ENCODE measurements at regions not wholly inside any gene's neighbourhood (a gene's known extent, or its start where the extent isn't known, plus 50 kb on each side); places are given as distances from the start of the nearest gene placed in this dataset.

GRCh38 chr7:115332691-115333090 is 410.8 kb downstream of the MDFIC start:
- ChIA-PET CTCF (no interaction called here), POLR2A (no interaction called here)
- Mint-ChIP-seq H3K9me3 (ENCODE audit: unreplicated experiment) (no peaks in the 10 kb centered on the region), H3K4me3 (ENCODE audit: unreplicated experiment) (no peak overlapping the region), H3K27ac (ENCODE audit: low read depth, unreplicated experiment) (no peak overlapping the region), H3K36me3 (ENCODE audit: insufficient read depth, unreplicated experiment) (no peaks in the 10 kb centered on the region), H3K4me1 (ENCODE audit: insufficient read depth, unreplicated experiment) (no peaks in the 10 kb centered on the region), H3K27me3 (ENCODE audit: insufficient read depth, unreplicated experiment) (peaks cover 11% of the 10 kb centered on the region)
- DNase-seq (ENCODE audit: unreplicated experiment): no peak
- BruUV-seq (replicated peaks): no TSS peak
- TF ChIP-seq CTCF (IDR thresholded peaks at IDR 0.05; ENCODE audit: unreplicated experiment): no peak
- intact Hi-C loops (cut with micrococcal nuclease): no loop called here

GRCh38 chr7:115329006-115329405 is 407.1 kb downstream of the MDFIC start:
- no peak overlapping the region for H3K27ac Mint-ChIP-seq (ENCODE audit: low read depth, unreplicated experiment)
- CTCF ChIA-PET: no interaction called here
- H3K36me3 Mint-ChIP-seq (ENCODE audit: insufficient read depth, unreplicated experiment): no peaks in the 10 kb centered on the region
- intact Hi-C loops (cut with micrococcal nuclease): no loop called here
- no peak overlapping the region for H3K4me3 Mint-ChIP-seq (ENCODE audit: unreplicated experiment)
- DNase-seq (ENCODE audit: unreplicated experiment): no peak
- no TSS peak for BruUV-seq (replicated peaks)
- H3K4me1 Mint-ChIP-seq (ENCODE audit: insufficient read depth, unreplicated experiment): no peaks in the 10 kb centered on the region
- H3K9me3 Mint-ChIP-seq (ENCODE audit: unreplicated experiment): no peaks in the 10 kb centered on the region
- peaks cover 24% of the 10 kb centered on the region for H3K27me3 Mint-ChIP-seq (ENCODE audit: insufficient read depth, unreplicated experiment)
- POLR2A ChIA-PET: no interaction called here
- TF ChIP-seq CTCF (IDR thresholded peaks at IDR 0.05; ENCODE audit: unreplicated experiment): no peak

- no peak for DNase-seq (ENCODE audit: unreplicated experiment)
- ChIA-PET CTCF (no interaction called here), POLR2A (interaction anchor here (0.6 kb wide), 1 partner anchor 270 kb away, joined by 3 read pairs; no protein-coding TSS in a partner anchor)
- no TSS peak for BruUV-seq (replicated peaks)
- no peaks in the 10 kb centered on the region for H3K36me3 Mint-ChIP-seq (ENCODE audit: insufficient read depth, unreplicated experiment)
- H3K4me3 Mint-ChIP-seq (ENCODE audit: unreplicated experiment): no peak overlapping the region
- H3K27me3 Mint-ChIP-seq (ENCODE audit: insufficient read depth, unreplicated experiment): peaks cover 33% of the 10 kb centered on the region
- no peak for TF ChIP-seq CTCF (IDR thresholded peaks at IDR 0.05; ENCODE audit: unreplicated experiment)
- no peaks in the 10 kb centered on the region for H3K4me1 Mint-ChIP-seq (ENCODE audit: insufficient read depth, unreplicated experiment)
- no peak overlapping the region for H3K27ac Mint-ChIP-seq (ENCODE audit: low read depth, unreplicated experiment)
- H3K9me3 Mint-ChIP-seq (ENCODE audit: unreplicated experiment): no peaks in the 10 kb centered on the region
- intact Hi-C loops (cut with micrococcal nuclease): no loop called here
Observed at GRCh38 chr7:115328018-115328417, 406.1 kb downstream of the MDFIC start.

- ChIA-PET CTCF (no interaction called here), POLR2A (no interaction called here)
- intact Hi-C loops (cut with micrococcal nuclease): no loop called here
- no peak overlapping the region for H3K4me3 Mint-ChIP-seq (ENCODE audit: unreplicated experiment)
- no peak for TF ChIP-seq CTCF (IDR thresholded peaks at IDR 0.05; ENCODE audit: unreplicated experiment)
- H3K4me1 Mint-ChIP-seq (ENCODE audit: insufficient read depth, unreplicated experiment): no peaks in the 10 kb centered on the region
- no TSS peak for BruUV-seq (replicated peaks)
- DNase-seq (ENCODE audit: unreplicated experiment): no peak
- no peak overlapping the region for H3K27ac Mint-ChIP-seq (ENCODE audit: low read depth, unreplicated experiment)
- no peaks in the 10 kb centered on the region for H3K36me3 Mint-ChIP-seq (ENCODE audit: insufficient read depth, unreplicated experiment)
- peaks cover 32% of the 10 kb centered on the region for H3K27me3 Mint-ChIP-seq (ENCODE audit: insufficient read depth, unreplicated experiment)
- no peaks in the 10 kb centered on the region for H3K9me3 Mint-ChIP-seq (ENCODE audit: unreplicated experiment)
Observed at GRCh38 chr7:115327326-115327725, 405.4 kb downstream of the MDFIC start.
